OCI-LY7 (cell line): ENCODE measurements at regions not wholly inside any gene's neighbourhood (a gene's known extent, or its start where the extent isn't known, plus 50 kb on each side); places are given as distances from the start of the nearest gene placed in this dataset.
A peak's percentile ranks its signal among the peaks of the same experiment; 100 is the strongest.

ENCODE experiments used
- BruUV-seq: library from RNA; stranded (reverse); fragments of 400-500 nt; replicated peaks from 2 replicates; lab custom pipeline; 2021; lab: Mats Ljungman, UMichigan
- CTCF ChIA-PET: fragments of 300-600 bp; sonication (Branson Sonifier 250); formaldehyde crosslinking; loops from one replicate; lab custom pipeline; 2022; ENCODE audit warnings: antibody characterized with exemption; ENCODE audit not compliant: unreplicated experiment; lab: Charles Lee
- POLR2A ChIA-PET: fragments of 300-600 bp; sonication (Branson Sonifier 250); formaldehyde crosslinking; loops from one replicate; lab custom pipeline; 2022; ENCODE audit warnings: antibody characterized with exemption; lab: Charles Lee
- DNase-seq: peaks from one replicate; pipeline ENCODE4 v3.0.0-alpha.2; 2015; ENCODE audit warnings: low spot score
- H2AFZ ChIP-seq: fragments of 200-600 bp; sonication (generic), shearing (Covaris generic); 2 replicates; pipeline ENCODE4 v1.6.1; 2014; ENCODE audit warnings: mild to moderate bottlenecking, antibody characterized with exemption, low read length, moderate library complexity
- H3K27ac ChIP-seq: fragments of 200-600 bp; sonication (generic); 2 replicates; pipeline ENCODE4 v1.5.1; 2014; ENCODE audit warnings: mixed run types, low read depth, mild to moderate bottlenecking, moderate library complexity, low read length, inconsistent platforms; ENCODE audit not compliant: poor library complexity, severe bottlenecking
- H3K36me3 ChIP-seq: fragments of 200-600 bp; sonication (generic); 2 replicates; pipeline ENCODE4 v1.6.1; 2014; ENCODE audit warnings: mild to moderate bottlenecking, antibody characterized with exemption, low read length, moderate library complexity, mixed read lengths; ENCODE audit not compliant: insufficient read depth
- H3K4me1 ChIP-seq: fragments of 200-600 bp; sonication (generic); 2 replicates; pipeline ENCODE4 v1.5.1; 2014; ENCODE audit warnings: mild to moderate bottlenecking, low read length; ENCODE audit not compliant: insufficient read depth, poor library complexity, severe bottlenecking
- H3K4me2 ChIP-seq: fragments of 200-600 bp; sonication (generic); 2 replicates; pipeline ENCODE4 v1.6.1; 2014; ENCODE audit warnings: mild to moderate bottlenecking, low read length
- H3K4me3 ChIP-seq: fragments of 200-600 bp; sonication (generic); 2 replicates; pipeline ENCODE4 v1.5.1; 2014; ENCODE audit warnings: mild to moderate bottlenecking, low read depth, low read length; ENCODE audit not compliant: poor library complexity, severe bottlenecking
- H3K79me2 ChIP-seq: fragments of 200-600 bp; sonication (generic); 2 replicates; pipeline ENCODE4 v1.6.1; 2016; ENCODE audit warnings: low read depth, mild to moderate bottlenecking, low read length, moderate library complexity, mixed read lengths; ENCODE audit not compliant: insufficient read depth
- H3K9me2 ChIP-seq: fragments of 200-600 bp; sonication (generic); 2 replicates; pipeline ENCODE4 v1.6.1; 2016; ENCODE audit warnings: mild to moderate bottlenecking, low read length, mixed read lengths; ENCODE audit not compliant: insufficient read depth
- H3K9me3 ChIP-seq: fragments of 200-600 bp; sonication (generic); 2 replicates; pipeline ENCODE4 v1.6.1; 2014; ENCODE audit warnings: mild to moderate bottlenecking, mixed run types, low read length, mixed read lengths
- H4K20me1 ChIP-seq: fragments of 200-600 bp; sonication (generic); 2 replicates; pipeline ENCODE4 v1.6.1; 2014; ENCODE audit warnings: mild to moderate bottlenecking, antibody characterized with exemption, low read length, moderate library complexity, mixed read lengths; ENCODE audit not compliant: insufficient read depth
- EZH2phosphoT487 ChIP-seq: fragments of 200-600 bp; sonication (generic); IDR thresholded peaks from 2 replicates; pipeline ENCODE4 v1.6.1; 2018; ENCODE audit warnings: low read depth, borderline replicate concordance, mild to moderate bottlenecking, mixed run types, antibody characterized with exemption, low read length, moderate library complexity, mixed read lengths
- intact Hi-C: fragments of 100-400 bp; cut with micrococcal nuclease; formaldehyde crosslinking; loops from one replicate; pipeline ENCODE4 v1.10.0; 2022; ENCODE audit not compliant: unreplicated experiment
- TF ChIP-seq, protein P1 (sequence below): fragments of 200-600 bp; sonication (generic); conservative IDR thresholded peaks from 2 replicates; pipeline ENCODE4 v1.5.1; 2014; ENCODE audit warnings: mild to moderate bottlenecking, antibody characterized with exemption, low read length, moderate library complexity, mixed read lengths

DNA sequence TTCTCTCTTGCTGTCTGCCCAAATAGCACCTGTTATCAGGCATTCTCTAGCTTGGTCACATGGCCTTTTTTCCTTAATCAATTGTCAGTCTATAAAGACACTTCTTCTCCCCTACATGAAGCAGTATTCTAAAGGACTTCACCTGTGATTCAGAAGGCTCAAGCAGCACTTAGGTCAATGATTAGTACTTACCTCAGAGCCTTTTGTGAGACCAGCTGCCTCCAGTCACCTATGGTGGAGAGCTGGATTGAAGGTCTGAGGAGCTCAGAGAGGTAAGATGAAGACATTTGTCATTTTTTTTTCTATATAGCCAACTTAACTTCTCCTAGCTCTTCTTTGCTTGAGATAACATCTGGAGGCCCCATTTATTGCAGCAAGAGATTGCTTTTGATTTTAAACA is 278.3 kb upstream of the PCSK5 start:
- POLR2A ChIA-PET, result interaction anchor here (0.8 to 1.1 kb wide), 2 partner anchors 10 to 17 kb away, joined by 3 to 4 read pairs; no protein-coding TSS in a partner anchor
- Histone ChIP-seq H3K4me3 (peak overlapping the region; percentile 27), H3K36me3 (no peaks in the 10 kb centered on the region), H2AFZ (no peak overlapping the region; the same call in 1 of the 2 replicates), H3K9me2 (no peaks in the 10 kb centered on the region), H3K4me2 (peak overlapping the region; percentile 68), H3K4me1 (peaks cover 69% of the 10 kb centered on the region), H3K79me2 (no peaks in the 10 kb centered on the region), H3K9me3 (no peaks in the 10 kb centered on the region), H3K27ac (peak overlapping the region; percentile 90), H4K20me1 (no peaks in the 10 kb centered on the region)
- intact Hi-C loops, result no loop called here
- no peak for TF ChIP-seq EZH2phosphoT487
- TF ChIP-seq, protein P1, sequence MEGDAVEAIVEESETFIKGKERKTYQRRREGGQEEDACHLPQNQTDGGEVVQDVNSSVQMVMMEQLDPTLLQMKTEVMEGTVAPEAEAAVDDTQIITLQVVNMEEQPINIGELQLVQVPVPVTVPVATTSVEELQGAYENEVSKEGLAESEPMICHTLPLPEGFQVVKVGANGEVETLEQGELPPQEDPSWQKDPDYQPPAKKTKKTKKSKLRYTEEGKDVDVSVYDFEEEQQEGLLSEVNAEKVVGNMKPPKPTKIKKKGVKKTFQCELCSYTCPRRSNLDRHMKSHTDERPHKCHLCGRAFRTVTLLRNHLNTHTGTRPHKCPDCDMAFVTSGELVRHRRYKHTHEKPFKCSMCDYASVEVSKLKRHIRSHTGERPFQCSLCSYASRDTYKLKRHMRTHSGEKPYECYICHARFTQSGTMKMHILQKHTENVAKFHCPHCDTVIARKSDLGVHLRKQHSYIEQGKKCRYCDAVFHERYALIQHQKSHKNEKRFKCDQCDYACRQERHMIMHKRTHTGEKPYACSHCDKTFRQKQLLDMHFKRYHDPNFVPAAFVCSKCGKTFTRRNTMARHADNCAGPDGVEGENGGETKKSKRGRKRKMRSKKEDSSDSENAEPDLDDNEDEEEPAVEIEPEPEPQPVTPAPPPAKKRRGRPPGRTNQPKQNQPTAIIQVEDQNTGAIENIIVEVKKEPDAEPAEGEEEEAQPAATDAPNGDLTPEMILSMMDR, result no peak
- CTCF ChIA-PET, result no interaction called here
- BruUV-seq, result no TSS peak
- no peak for DNase-seq

DNA sequence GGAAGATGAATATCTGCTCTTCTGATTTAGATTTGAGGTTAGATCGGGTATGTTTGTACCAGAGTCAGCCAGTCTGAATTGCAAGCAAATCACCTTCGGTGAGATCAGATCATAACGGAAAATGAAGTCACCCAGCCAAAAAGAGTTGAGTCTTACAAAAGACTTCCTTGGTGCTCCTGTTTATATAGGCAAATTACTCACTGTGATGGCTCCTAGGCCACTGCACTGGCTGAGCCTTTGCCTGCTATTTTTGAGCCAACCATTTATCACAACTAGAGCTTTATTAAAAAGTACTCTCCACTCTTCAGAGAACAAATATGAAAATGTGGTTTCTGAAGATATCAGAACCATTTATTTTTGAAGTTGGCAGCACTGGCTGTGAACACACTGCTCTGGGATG is 277.7 kb upstream of the PCSK5 start:
- no peaks in the 10 kb centered on the region for H3K9me3 ChIP-seq
- POLR2A ChIA-PET, result interaction anchor here (0.6 to 1.1 kb wide), 4 partner anchors 10 to 555 kb away, joined by 3 to 4 read pairs (median 4); no protein-coding TSS in a partner anchor
- peak overlapping the region; percentile 90 for H3K27ac ChIP-seq
- no peaks in the 10 kb centered on the region for H4K20me1 ChIP-seq
- CTCF ChIA-PET, result no interaction called here
- H3K4me3 ChIP-seq, result peak overlapping the region; percentile 34
- no TSS peak for BruUV-seq
- H3K79me2 ChIP-seq, result no peaks in the 10 kb centered on the region
- peak overlapping the region; percentile 68 for H3K4me2 ChIP-seq
- TF ChIP-seq, protein P1, result no peak
- no peak for TF ChIP-seq EZH2phosphoT487
- intact Hi-C loops, result no loop called here
- DNase-seq, result peak; percentile 74
- peaks cover 70% of the 10 kb centered on the region for H3K4me1 ChIP-seq
- no peaks in the 10 kb centered on the region for H3K9me2 ChIP-seq
- H2AFZ ChIP-seq, result no peak overlapping the region; the same call in 1 of the 2 replicates
- no peaks in the 10 kb centered on the region for H3K36me3 ChIP-seq

DNA sequence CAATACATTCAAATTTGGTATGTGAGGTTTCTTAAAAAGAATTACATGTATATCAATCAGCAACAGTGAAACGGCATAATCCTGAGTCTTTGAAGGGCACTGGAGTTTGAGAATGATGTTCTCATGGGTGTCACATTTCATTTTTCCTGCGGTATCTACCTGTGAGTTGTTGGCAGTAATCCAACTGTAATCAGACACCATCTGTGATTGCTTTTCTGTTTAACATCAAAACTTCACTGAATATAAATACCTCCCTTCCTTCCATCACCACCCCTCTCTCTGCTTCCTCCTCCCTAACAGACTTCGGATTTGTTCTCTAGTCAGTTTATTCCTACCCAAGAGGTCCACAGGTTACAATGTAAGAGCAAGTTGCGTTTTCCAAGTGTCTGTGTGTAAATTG is 275.2 kb upstream of the PCSK5 start:
- H3K79me2 ChIP-seq, result no peaks in the 10 kb centered on the region
- H3K4me2 ChIP-seq, result peak overlapping the region; percentile 68
- peak overlapping the region; percentile 90 for H3K27ac ChIP-seq
- ChIA-PET POLR2A (interaction anchor here (0.5 to 1.1 kb wide), 2 partner anchors 12 to 1375 kb away, joined by 3 to 5 read pairs; no protein-coding TSS in a partner anchor), CTCF (no interaction called here)
- DNase-seq, result peak; percentile 58
- H3K36me3 ChIP-seq, result no peaks in the 10 kb centered on the region
- no peaks in the 10 kb centered on the region for H3K9me2 ChIP-seq
- H4K20me1 ChIP-seq, result no peaks in the 10 kb centered on the region
- intact Hi-C loops, result no loop called here
- TF ChIP-seq EZH2phosphoT487, result no peak
- no peaks in the 10 kb centered on the region for H3K9me3 ChIP-seq
- peaks cover 68% of the 10 kb centered on the region for H3K4me1 ChIP-seq
- no TSS peak for BruUV-seq
- peak overlapping the region; percentile 28; the same call in 1 of the 2 replicates for H2AFZ ChIP-seq
- no peak overlapping the region for H3K4me3 ChIP-seq
